ENCODE measurements at regions not wholly inside any gene's neighbourhood (a gene's known extent, or its start where the extent isn't known, plus 50 kb on each side); places are given as distances from the start of the nearest gene placed in this dataset.

GRCh38 chr9:79302569-79302968 is 269.2 kb upstream of the TLE4 start:
- TF ChIP-seq CTCF (conservative IDR thresholded peaks at IDR 0.05 in 1 of 2, IDR thresholded peaks at IDR 0.05 in 1 of 2; ENCODE audit: extremely low read depth in 1 of 2, insufficient read depth in 1 of 2, low read depth in 1 of 2, low read length in 2 of 2) (no peak), EZH2 (IDR thresholded peaks at IDR 0.05; ENCODE audit: borderline replicate concordance, low read length) (no peak)
